HEK293T (cell line): ENCODE measurements at regions not wholly inside any gene's neighbourhood (a gene's known extent, or its start where the extent isn't known, plus 50 kb on each side); places are given as distances from the start of the nearest gene placed in this dataset.

Experiments
- BHLHE40 ChIP-seq: fragments of 450-650 bp; IDR thresholded peaks from 2 replicates; pipeline ENCODE4 v1.6.1; 2016; ENCODE audit warnings: mild to moderate bottlenecking, moderate library complexity, borderline replicate concordance
- ZNF384 ChIP-seq: fragments of 450-650 bp; IDR thresholded peaks from 2 replicates; pipeline ENCODE4 v1.6.1; 2016

GRCh38 chr10:131391936-131392335 is 80.4 kb upstream of the TCERG1L start:
- no peak for TF ChIP-seq ZNF384
- TF ChIP-seq BHLHE40 = no peak
